Tibial nerve (tissue), 4 donors: ENCODE measurements at regions not wholly inside any gene's neighbourhood (a gene's known extent, or its start where the extent isn't known, plus 50 kb on each side); places are given as distances from the start of the nearest gene placed in this dataset.

Experiments used
- CTCF ChIP-seq, 5 experiments: fragments of 200-600 bp in 3 of 5; fragments of 450-650 bp in 2 of 5; sonication (generic) in 3 of 5; IDR thresholded peaks; one replicate each; pipeline ENCODE4 v1.5.1; 2016 to 2019; ENCODE audit warnings: antibody characterized with exemption in 5 of 5, mild to moderate bottlenecking in 3 of 5, moderate library complexity in 2 of 5
- EP300 ChIP-seq, 2 donors: sonication (generic); formaldehyde crosslinking; IDR thresholded peaks; one replicate each; pipeline ENCODE4 v1.6.1; 2017; ENCODE audit warnings: antibody characterized with exemption in 2 of 2, mild to moderate bottlenecking in 1 of 2
- POLR2A ChIP-seq, 2 donors: fragments of 450-650 bp; IDR thresholded peaks; one replicate each; pipeline ENCODE4 v1.6.1; 2017; ENCODE audit warnings: antibody characterized with exemption in 2 of 2, mild to moderate bottlenecking in 2 of 2, moderate library complexity in 2 of 2

GRCh38 chr12:118850244-118850825, 131.0 kb upstream of the SRRM4 start:
- TF ChIP-seq CTCF (IDR thresholded peaks at IDR 0.05) (no peak), POLR2A (IDR thresholded peaks at IDR 0.05) (no peak), EP300 (IDR thresholded peaks at IDR 0.05) (no peak)
